ENCODE measurements at regions not wholly inside any gene's neighbourhood (a gene's known extent, or its start where the extent isn't known, plus 50 kb on each side); places are given as distances from the start of the nearest gene placed in this dataset.
"Not testable (repeated sequence)": the region's sequence is repeated elsewhere in the genome, so short reads cannot be mapped to it uniquely, and the experiment has no call there.

DNA sequence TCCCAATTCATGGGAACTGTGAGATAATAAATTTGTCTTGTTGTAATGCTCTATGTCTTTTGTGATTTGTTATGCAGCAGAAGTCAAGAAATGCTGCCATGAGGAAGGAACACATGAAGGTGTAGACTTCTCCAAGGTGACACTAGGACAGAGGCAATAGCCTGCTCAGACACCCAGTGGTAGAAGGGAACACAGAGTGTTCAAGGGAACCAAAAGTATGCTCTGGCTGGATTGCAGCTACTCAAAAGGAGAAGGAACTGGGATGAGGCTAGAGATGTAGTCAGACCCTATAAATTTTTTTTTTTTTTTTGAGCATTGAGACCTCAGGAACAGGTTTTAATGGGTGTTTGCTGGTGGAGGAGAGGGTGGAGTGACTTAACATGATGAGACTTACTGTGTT lies 232.5 kb downstream of the PARP8 start:
- Mint-ChIP-seq H3K9me3 (no peaks in the 10 kb centered on the region), H3K36me3 (ENCODE audit: low read depth) (no peaks in the 10 kb centered on the region), H3K27ac (no peak overlapping the region), H3K4me1 (ENCODE audit: low read depth) (no peaks in the 10 kb centered on the region), H3K4me3 (no peak overlapping the region), H3K27me3 (ENCODE audit: insufficient read depth) (peaks cover 10% of the 10 kb centered on the region)
- intact Hi-C loops (cut with micrococcal nuclease): no loop called here
- no peak for DNase-seq (ENCODE audit: low spot score)

GRCh38 chr5:50900952-50901510 lies 234.6 kb downstream of the PARP8 start:
- no peaks in the 10 kb centered on the region for H3K9me3 Mint-ChIP-seq
- no peak overlapping the region for H3K27ac Mint-ChIP-seq
- no peak overlapping the region for H3K4me3 Mint-ChIP-seq
- peaks cover 10% of the 10 kb centered on the region for H3K27me3 Mint-ChIP-seq (ENCODE audit: insufficient read depth)
- H3K36me3 Mint-ChIP-seq (ENCODE audit: low read depth): no peaks in the 10 kb centered on the region
- H3K4me1 Mint-ChIP-seq (ENCODE audit: low read depth): no peaks in the 10 kb centered on the region
- no peak for DNase-seq (ENCODE audit: low spot score)
- intact Hi-C loops (cut with micrococcal nuclease): no loop called here

- Mint-ChIP-seq H3K4me3 (no peak overlapping the region), H3K36me3 (ENCODE audit: low read depth) (no peaks in the 10 kb centered on the region), H3K4me1 (ENCODE audit: low read depth) (no peaks in the 10 kb centered on the region), H3K9me3 (no peaks in the 10 kb centered on the region), H3K27me3 (ENCODE audit: insufficient read depth) (peaks cover 8% of the 10 kb centered on the region), H3K27ac (no peak overlapping the region)
- intact Hi-C loops (cut with micrococcal nuclease): no loop called here
- DNase-seq (ENCODE audit: low spot score): no peak
Measured at GRCh38 chr5:50903651-50904050, 237.2 kb downstream of the PARP8 start.

DNA sequence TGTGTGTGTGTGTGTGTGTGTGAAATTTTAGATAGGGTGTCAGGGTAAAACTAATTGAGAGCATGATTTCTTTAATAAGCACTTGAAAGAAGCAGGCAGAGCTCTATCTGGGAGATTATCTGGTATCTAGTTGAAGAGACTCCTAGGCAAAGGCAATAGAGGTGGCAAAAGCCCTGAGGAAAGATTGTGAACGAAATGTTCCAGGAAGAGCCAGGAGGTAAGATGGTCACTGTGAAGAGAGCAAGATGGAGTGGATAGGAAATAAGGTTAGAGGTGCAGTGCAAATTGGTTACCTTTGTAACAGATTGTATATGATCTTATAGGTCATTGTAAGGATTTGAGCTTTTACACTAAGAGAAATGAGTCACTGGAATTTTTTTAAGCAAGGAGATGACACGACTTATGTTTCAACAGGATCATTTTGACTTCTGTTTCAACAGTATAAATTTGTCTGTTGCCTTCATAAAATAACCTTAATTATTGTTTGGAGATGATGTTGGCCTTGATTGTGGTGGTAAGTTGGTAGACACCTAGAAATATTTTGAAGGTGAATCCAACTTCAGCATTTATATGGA lies 239.6 kb downstream of the PARP8 start:
- intact Hi-C loops (cut with micrococcal nuclease): no loop called here
- no peaks in the 10 kb centered on the region for H3K27me3 Mint-ChIP-seq (ENCODE audit: insufficient read depth)
- no peak for DNase-seq (ENCODE audit: low spot score)
- H3K4me1 Mint-ChIP-seq (ENCODE audit: low read depth): no peaks in the 10 kb centered on the region
- H3K9me3 Mint-ChIP-seq: no peaks in the 10 kb centered on the region
- no peak overlapping the region for H3K27ac Mint-ChIP-seq
- H3K36me3 Mint-ChIP-seq (ENCODE audit: low read depth): no peaks in the 10 kb centered on the region
- no peak overlapping the region for H3K4me3 Mint-ChIP-seq

GRCh38 chr5:50920160-50920559 lies 253.7 kb downstream of the PARP8 start:
- H3K9me3 Mint-ChIP-seq; intact Hi-C loops (cut with micrococcal nuclease); H3K4me1 Mint-ChIP-seq (ENCODE audit: low read depth); H3K36me3 Mint-ChIP-seq (ENCODE audit: low read depth); DNase-seq (ENCODE audit: low spot score); H3K4me3 Mint-ChIP-seq; H3K27me3 Mint-ChIP-seq (ENCODE audit: insufficient read depth); H3K27ac Mint-ChIP-seq: not testable (repeated sequence)

- Mint-ChIP-seq H3K27me3 (ENCODE audit: insufficient read depth) (no peaks in the 10 kb centered on the region), H3K9me3 (no peaks in the 10 kb centered on the region), H3K36me3 (ENCODE audit: low read depth) (no peaks in the 10 kb centered on the region), H3K4me1 (ENCODE audit: low read depth) (no peaks in the 10 kb centered on the region), H3K27ac (no peak overlapping the region), H3K4me3 (no peak overlapping the region)
- intact Hi-C loops (cut with micrococcal nuclease): no loop called here
- no peak for DNase-seq (ENCODE audit: low spot score)
Measured at GRCh38 chr5:50921366-50922133, 255.1 kb downstream of the PARP8 start.

- H3K9me3 Mint-ChIP-seq; DNase-seq (ENCODE audit: low spot score); H3K4me1 Mint-ChIP-seq (ENCODE audit: low read depth); H3K4me3 Mint-ChIP-seq; H3K27me3 Mint-ChIP-seq (ENCODE audit: insufficient read depth); H3K27ac Mint-ChIP-seq; H3K36me3 Mint-ChIP-seq (ENCODE audit: low read depth); intact Hi-C loops (cut with micrococcal nuclease): not testable (repeated sequence)
Measured at GRCh38 chr5:50922134-50922941, 255.9 kb downstream of the PARP8 start.

DNA sequence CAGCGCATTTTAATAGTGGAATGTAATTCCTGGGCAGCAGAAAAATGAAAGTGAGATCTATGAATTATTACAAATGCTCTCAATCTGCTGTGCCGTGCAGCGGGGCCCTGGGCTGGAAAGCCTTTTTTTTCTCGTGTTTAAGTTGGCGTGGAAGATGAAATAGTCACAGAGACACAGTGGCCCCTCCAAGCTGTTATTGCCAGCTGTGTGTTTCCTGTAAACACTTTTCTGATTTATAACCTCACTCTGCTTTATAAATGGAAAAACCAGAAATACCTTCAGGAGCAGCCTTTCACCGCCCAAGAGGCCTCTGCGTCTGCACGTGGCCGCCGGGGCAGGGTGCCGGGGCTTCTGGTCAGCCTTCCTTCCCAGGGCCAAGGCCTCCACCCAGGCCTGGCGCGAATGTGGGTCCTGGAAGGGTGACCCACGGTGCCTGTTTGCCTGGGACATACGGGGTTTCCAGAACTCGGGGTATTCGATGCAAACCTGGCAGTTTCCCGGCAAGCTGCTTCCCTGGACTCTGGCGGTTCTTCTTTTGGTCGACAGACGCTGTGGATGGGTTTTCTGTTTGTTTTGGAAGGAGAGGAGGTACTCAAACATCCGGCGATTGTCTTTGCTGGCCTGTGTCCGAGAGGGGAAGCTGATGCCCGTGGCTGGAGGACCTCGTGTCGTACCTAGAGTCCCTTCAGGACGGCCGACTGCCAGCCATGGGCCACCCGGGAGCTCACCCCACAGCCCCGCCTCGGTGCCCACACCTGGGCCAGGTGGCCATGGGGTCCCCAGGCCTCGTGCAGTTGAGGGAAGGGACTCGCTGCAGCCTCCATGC lies 256.7 kb downstream of the PARP8 start:
- H3K9me3 Mint-ChIP-seq: no peaks in the 10 kb centered on the region
- H3K27me3 Mint-ChIP-seq (ENCODE audit: insufficient read depth): peaks cover 8% of the 10 kb centered on the region
- no peaks in the 10 kb centered on the region for H3K36me3 Mint-ChIP-seq (ENCODE audit: low read depth)
- no peaks in the 10 kb centered on the region for H3K4me1 Mint-ChIP-seq (ENCODE audit: low read depth)
- DNase-seq (ENCODE audit: low spot score): no peak
- no peak overlapping the region for H3K27ac Mint-ChIP-seq
- intact Hi-C loops (cut with micrococcal nuclease): no loop called here
- H3K4me3 Mint-ChIP-seq: no peak overlapping the region

GRCh38 chr5:50923768-50924494 lies 257.5 kb downstream of the PARP8 start:
- Mint-ChIP-seq H3K36me3 (ENCODE audit: low read depth) (no peaks in the 10 kb centered on the region), H3K4me3 (no peak overlapping the region), H3K27me3 (ENCODE audit: insufficient read depth) (peaks cover 8% of the 10 kb centered on the region), H3K27ac (no peak overlapping the region), H3K9me3 (no peaks in the 10 kb centered on the region), H3K4me1 (ENCODE audit: low read depth) (no peaks in the 10 kb centered on the region)
- intact Hi-C loops (cut with micrococcal nuclease): no loop called here
- no peak for DNase-seq (ENCODE audit: low spot score)

- no peak overlapping the region for H3K4me3 Mint-ChIP-seq
- H3K9me3 Mint-ChIP-seq: no peaks in the 10 kb centered on the region
- intact Hi-C loops (cut with micrococcal nuclease): no loop called here
- H3K4me1 Mint-ChIP-seq (ENCODE audit: low read depth): no peaks in the 10 kb centered on the region
- peaks cover 10% of the 10 kb centered on the region for H3K27me3 Mint-ChIP-seq (ENCODE audit: insufficient read depth)
- H3K27ac Mint-ChIP-seq: no peak overlapping the region
- H3K36me3 Mint-ChIP-seq (ENCODE audit: low read depth): no peaks in the 10 kb centered on the region
- no peak for DNase-seq (ENCODE audit: low spot score)
Measured at GRCh38 chr5:50927953-50928352, 261.5 kb downstream of the PARP8 start.

DNA sequence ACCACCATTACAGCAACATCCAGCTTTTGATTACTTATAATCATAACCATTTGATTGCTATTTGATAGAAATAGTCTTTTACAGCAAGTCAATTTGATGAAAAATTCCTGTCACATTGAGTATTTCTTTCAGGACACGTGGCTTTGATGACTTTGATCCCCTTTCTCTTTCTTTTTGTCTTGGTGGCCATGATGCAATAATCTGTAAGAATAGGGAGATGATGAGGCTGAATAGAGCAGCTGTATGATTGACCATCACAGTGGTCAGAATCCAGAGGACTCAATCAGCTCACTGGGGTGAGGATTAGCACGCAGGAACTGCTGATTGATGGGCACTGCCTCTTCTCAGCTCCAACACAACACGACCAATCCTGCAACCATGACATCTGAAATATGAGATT lies 262.7 kb downstream of the PARP8 start:
- no peak overlapping the region for H3K4me3 Mint-ChIP-seq
- no peak overlapping the region for H3K27ac Mint-ChIP-seq
- H3K4me1 Mint-ChIP-seq (ENCODE audit: low read depth): no peaks in the 10 kb centered on the region
- H3K36me3 Mint-ChIP-seq (ENCODE audit: low read depth): no peaks in the 10 kb centered on the region
- DNase-seq (ENCODE audit: low spot score): no peak
- no peaks in the 10 kb centered on the region for H3K9me3 Mint-ChIP-seq
- intact Hi-C loops (cut with micrococcal nuclease): no loop called here
- H3K27me3 Mint-ChIP-seq (ENCODE audit: insufficient read depth): peaks cover 10% of the 10 kb centered on the region

GRCh38 chr5:50934343-50934742 lies 267.9 kb downstream of the PARP8 start:
- Mint-ChIP-seq H3K4me3 (no peak overlapping the region), H3K9me3 (no peaks in the 10 kb centered on the region), H3K4me1 (ENCODE audit: low read depth) (no peaks in the 10 kb centered on the region), H3K27ac (no peak overlapping the region), H3K27me3 (ENCODE audit: insufficient read depth) (peaks cover 2% of the 10 kb centered on the region), H3K36me3 (ENCODE audit: low read depth) (no peaks in the 10 kb centered on the region)
- DNase-seq (ENCODE audit: low spot score): no peak
- intact Hi-C loops (cut with micrococcal nuclease): no loop called here
